Calu3 (cell line): ENCODE measurements at regions not wholly inside any gene's neighbourhood (a gene's known extent, or its start where the extent isn't known, plus 50 kb on each side); places are given as distances from the start of the nearest gene placed in this dataset.

Experiments
- BruUV-seq: library from RNA; stranded (reverse); fragments of 400-500 nt; replicated peaks from 2 replicates; lab custom pipeline; 2021; lab: Mats Ljungman, UMichigan
- CTCF ChIA-PET: fragments of 300-600 bp; sonication (Branson Sonifier 250); formaldehyde crosslinking; loops from one replicate; lab custom pipeline; 2022; ENCODE audit warnings: antibody characterized with exemption; lab: Charles Lee
- DNase-seq: peaks from one replicate; pipeline ENCODE4 v3.0.0; 2022
- H3K27ac Mint-ChIP-seq: one replicate; pipeline ENCODE4 v1.8.0; 2022; ENCODE audit warnings: mixed read lengths; ENCODE audit not compliant: unreplicated experiment
- H3K27me3 Mint-ChIP-seq: one replicate; pipeline ENCODE4 v1.8.0; 2022; ENCODE audit warnings: mixed read lengths; ENCODE audit not compliant: unreplicated experiment
- H3K36me3 Mint-ChIP-seq: one replicate; pipeline ENCODE4 v1.8.0; 2022; ENCODE audit warnings: mild to moderate bottlenecking, moderate library complexity, mixed read lengths; ENCODE audit not compliant: insufficient read depth, unreplicated experiment
- H3K4me1 Mint-ChIP-seq: one replicate; pipeline ENCODE4 v1.8.0; 2022; ENCODE audit warnings: mild to moderate bottlenecking, low read depth, mixed read lengths; ENCODE audit not compliant: unreplicated experiment
- H3K4me3 Mint-ChIP-seq: one replicate; pipeline ENCODE4 v1.8.0; 2022; ENCODE audit warnings: mild to moderate bottlenecking, low read depth, moderate library complexity, mixed read lengths; ENCODE audit not compliant: unreplicated experiment
- H3K9me3 Mint-ChIP-seq: one replicate; pipeline ENCODE4 v1.8.0; 2022; ENCODE audit warnings: low read depth, mixed read lengths; ENCODE audit not compliant: unreplicated experiment
- CTCF ChIP-seq: fragments of 200-600 bp; IDR thresholded peaks from one replicate; pipeline ENCODE4 v1.8.0; 2022; ENCODE audit warnings: antibody characterized with exemption; ENCODE audit not compliant: unreplicated experiment
- intact Hi-C: fragments of 100-400 bp; cut with micrococcal nuclease; formaldehyde crosslinking; loops from one replicate; pipeline ENCODE4 v1.10.0; 2022; ENCODE audit not compliant: unreplicated experiment

- Mint-ChIP-seq H3K27ac (no peak overlapping the region), H3K27me3 (peaks cover 95% of the 10 kb centered on the region), H3K36me3 (no peaks in the 10 kb centered on the region), H3K9me3 (peaks cover 2% of the 10 kb centered on the region), H3K4me1 (no peaks in the 10 kb centered on the region), H3K4me3 (no peak overlapping the region)
- TF ChIP-seq CTCF: no peak
- intact Hi-C loops: no loop called here
- BruUV-seq: no TSS peak
- DNase-seq: no peak
- CTCF ChIA-PET: no interaction called here
Measured at GRCh38 chr1:29880556-29880955, 644.2 kb downstream of the PTPRU start.

- CTCF ChIA-PET: no interaction called here
- Mint-ChIP-seq H3K9me3 (no peaks in the 10 kb centered on the region), H3K4me1 (no peaks in the 10 kb centered on the region), H3K36me3 (no peaks in the 10 kb centered on the region), H3K27ac (no peak overlapping the region), H3K27me3 (peaks cover 91% of the 10 kb centered on the region), H3K4me3 (no peak overlapping the region)
- no peak for DNase-seq
- intact Hi-C loops: no loop called here
- BruUV-seq: no TSS peak
- TF ChIP-seq CTCF: no peak
Measured at GRCh38 chr1:29879217-29879616, 642.9 kb downstream of the PTPRU start.

- Mint-ChIP-seq H3K4me1 (no peaks in the 10 kb centered on the region), H3K27me3 (peaks cover 87% of the 10 kb centered on the region), H3K27ac (no peak overlapping the region), H3K9me3 (no peaks in the 10 kb centered on the region), H3K36me3 (no peaks in the 10 kb centered on the region), H3K4me3 (no peak overlapping the region)
- TF ChIP-seq CTCF: no peak
- intact Hi-C loops: no loop called here
- DNase-seq: no peak
- BruUV-seq: no TSS peak
- CTCF ChIA-PET: no interaction called here
Measured at GRCh38 chr1:29878501-29878900, 642.2 kb downstream of the PTPRU start.

GRCh38 chr1:29876902-29877301 is 640.6 kb downstream of the PTPRU start:
- no peak for TF ChIP-seq CTCF
- CTCF ChIA-PET: no interaction called here
- Mint-ChIP-seq H3K27me3 (peaks cover 84% of the 10 kb centered on the region), H3K27ac (no peak overlapping the region), H3K9me3 (no peaks in the 10 kb centered on the region), H3K4me1 (no peaks in the 10 kb centered on the region), H3K36me3 (no peaks in the 10 kb centered on the region), H3K4me3 (no peak overlapping the region)
- no peak for DNase-seq
- intact Hi-C loops: no loop called here
- no TSS peak for BruUV-seq

- TF ChIP-seq CTCF: no peak
- CTCF ChIA-PET: no interaction called here
- intact Hi-C loops: no loop called here
- H3K9me3 Mint-ChIP-seq: no peaks in the 10 kb centered on the region
- no peaks in the 10 kb centered on the region for H3K4me1 Mint-ChIP-seq
- no TSS peak for BruUV-seq
- DNase-seq: no peak
- no peak overlapping the region for H3K4me3 Mint-ChIP-seq
- no peak overlapping the region for H3K27ac Mint-ChIP-seq
- no peaks in the 10 kb centered on the region for H3K36me3 Mint-ChIP-seq
- peaks cover 84% of the 10 kb centered on the region for H3K27me3 Mint-ChIP-seq
Measured at GRCh38 chr1:29876441-29876840, 640.1 kb downstream of the PTPRU start.
